Epithelial cell of proximal tubule (primary cell): ENCODE measurements at regions not wholly inside any gene's neighbourhood (a gene's known extent, or its start where the extent isn't known, plus 50 kb on each side); places are given as distances from the start of the nearest gene placed in this dataset.

Experiments
- DNase-seq: peaks from one replicate; pipeline ENCODE4 v3.0.0-alpha.2; 2011; ENCODE audit warnings: low read depth
- H3K4me3 ChIP-seq: 2 replicates; pipeline ENCODE4 v1.5.1; 2011; ENCODE audit warnings: low read depth, mild to moderate bottlenecking, low read length
- TF ChIP-seq, protein P1 (sequence below): conservative IDR thresholded peaks from 2 replicates; pipeline ENCODE4 v1.5.1; 2012; ENCODE audit warnings: low read depth, mild to moderate bottlenecking, low read length

DNA sequence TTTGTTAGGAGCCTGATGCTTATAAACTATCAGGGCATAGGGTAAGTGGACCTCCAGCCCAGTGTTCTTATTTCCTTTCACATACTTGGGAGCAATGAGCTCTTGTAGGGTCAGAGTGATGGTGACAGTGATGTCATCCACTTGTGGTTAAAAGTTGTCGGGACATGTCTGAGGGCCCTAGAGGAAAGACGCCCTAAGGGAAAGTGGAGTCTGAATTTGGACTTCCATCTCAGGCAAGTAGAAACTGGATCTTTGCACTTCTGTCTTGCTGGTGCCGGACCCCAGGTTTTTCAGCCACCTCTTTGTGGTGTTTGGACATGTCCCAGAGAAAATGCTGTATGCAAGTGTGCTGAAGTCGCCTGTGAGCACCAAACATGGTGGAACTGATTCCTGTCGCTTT lies 900.5 kb downstream of the C6orf118 start:
- no peak for DNase-seq
- no peak overlapping the region for H3K4me3 ChIP-seq
- TF ChIP-seq, protein P1, sequence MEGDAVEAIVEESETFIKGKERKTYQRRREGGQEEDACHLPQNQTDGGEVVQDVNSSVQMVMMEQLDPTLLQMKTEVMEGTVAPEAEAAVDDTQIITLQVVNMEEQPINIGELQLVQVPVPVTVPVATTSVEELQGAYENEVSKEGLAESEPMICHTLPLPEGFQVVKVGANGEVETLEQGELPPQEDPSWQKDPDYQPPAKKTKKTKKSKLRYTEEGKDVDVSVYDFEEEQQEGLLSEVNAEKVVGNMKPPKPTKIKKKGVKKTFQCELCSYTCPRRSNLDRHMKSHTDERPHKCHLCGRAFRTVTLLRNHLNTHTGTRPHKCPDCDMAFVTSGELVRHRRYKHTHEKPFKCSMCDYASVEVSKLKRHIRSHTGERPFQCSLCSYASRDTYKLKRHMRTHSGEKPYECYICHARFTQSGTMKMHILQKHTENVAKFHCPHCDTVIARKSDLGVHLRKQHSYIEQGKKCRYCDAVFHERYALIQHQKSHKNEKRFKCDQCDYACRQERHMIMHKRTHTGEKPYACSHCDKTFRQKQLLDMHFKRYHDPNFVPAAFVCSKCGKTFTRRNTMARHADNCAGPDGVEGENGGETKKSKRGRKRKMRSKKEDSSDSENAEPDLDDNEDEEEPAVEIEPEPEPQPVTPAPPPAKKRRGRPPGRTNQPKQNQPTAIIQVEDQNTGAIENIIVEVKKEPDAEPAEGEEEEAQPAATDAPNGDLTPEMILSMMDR, result no peak

DNA sequence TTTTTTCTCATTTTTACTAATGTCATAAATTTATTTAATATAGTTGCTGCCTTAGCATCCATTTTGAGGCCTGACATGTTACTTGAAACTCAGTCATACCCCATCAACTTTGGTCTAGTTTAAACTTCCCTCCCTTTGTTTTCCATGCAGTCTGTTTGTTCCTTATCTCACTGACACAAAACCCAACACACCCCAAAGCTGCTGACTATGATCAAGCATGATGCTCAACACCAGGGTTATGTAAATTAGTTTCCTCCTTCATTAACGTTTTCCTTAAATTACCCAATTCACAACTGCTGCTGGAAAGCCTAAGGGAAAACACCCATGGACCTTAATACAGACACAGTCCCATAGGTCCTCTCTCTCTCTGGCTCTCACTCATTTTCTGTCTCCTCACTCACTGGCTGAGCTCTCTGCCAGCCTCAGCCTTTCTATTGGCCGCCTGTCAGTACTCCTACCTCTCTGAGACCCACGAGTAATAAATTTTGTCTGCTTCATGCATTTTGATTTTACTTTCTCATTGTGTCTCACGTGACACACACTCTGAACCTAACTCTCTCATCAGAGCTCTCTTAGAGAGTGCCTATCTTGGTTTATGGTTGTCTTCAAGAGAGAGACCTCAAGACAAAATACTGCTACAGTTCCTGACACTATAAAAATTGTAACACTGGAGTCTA lies 904.5 kb downstream of the C6orf118 start:
- H3K4me3 ChIP-seq, result no peak overlapping the region
- TF ChIP-seq, protein P1, result no peak
- DNase-seq, result no peak

DNA sequence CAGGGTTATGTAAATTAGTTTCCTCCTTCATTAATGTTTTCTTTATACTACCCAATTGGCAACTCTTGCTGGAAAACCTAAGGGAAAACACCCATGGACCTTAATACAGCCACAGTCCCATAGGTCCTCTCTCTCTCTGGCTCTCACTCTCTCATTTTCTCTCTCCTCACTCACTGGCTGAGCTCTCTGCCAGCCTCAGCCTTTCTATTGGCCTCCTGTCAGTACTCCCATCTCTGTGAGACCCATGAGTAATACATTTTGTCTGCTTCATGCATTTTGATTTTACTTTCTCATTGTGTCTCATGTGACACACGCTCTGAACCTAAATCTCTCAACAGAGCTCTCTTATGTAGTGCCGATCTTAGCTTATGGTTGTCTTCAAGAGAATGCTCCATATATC lies 907.5 kb downstream of the C6orf118 start:
- TF ChIP-seq, protein P1, result no peak
- no peak overlapping the region for H3K4me3 ChIP-seq
- no peak for DNase-seq

DNA sequence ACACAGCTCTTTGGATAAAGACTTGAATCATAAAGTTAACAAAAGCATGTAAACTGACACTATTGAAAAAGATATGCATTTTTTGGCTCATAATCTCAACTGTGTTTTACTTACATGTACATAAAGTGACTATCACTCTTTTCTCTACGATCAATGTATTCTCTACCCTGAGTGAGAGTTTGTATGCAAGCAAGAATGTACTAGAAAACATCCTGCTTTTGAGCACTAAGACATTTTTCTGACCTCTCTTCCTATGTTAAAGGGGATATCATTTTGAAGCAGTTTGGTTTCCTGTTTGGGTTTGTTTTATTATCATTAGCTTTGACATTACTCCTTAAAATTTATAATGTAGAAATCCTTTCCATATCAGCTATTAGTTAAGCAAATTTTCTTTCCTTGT lies 910.8 kb downstream of the C6orf118 start:
- no peak for DNase-seq
- TF ChIP-seq, protein P1, result no peak
- H3K4me3 ChIP-seq, result no peak overlapping the region

DNA sequence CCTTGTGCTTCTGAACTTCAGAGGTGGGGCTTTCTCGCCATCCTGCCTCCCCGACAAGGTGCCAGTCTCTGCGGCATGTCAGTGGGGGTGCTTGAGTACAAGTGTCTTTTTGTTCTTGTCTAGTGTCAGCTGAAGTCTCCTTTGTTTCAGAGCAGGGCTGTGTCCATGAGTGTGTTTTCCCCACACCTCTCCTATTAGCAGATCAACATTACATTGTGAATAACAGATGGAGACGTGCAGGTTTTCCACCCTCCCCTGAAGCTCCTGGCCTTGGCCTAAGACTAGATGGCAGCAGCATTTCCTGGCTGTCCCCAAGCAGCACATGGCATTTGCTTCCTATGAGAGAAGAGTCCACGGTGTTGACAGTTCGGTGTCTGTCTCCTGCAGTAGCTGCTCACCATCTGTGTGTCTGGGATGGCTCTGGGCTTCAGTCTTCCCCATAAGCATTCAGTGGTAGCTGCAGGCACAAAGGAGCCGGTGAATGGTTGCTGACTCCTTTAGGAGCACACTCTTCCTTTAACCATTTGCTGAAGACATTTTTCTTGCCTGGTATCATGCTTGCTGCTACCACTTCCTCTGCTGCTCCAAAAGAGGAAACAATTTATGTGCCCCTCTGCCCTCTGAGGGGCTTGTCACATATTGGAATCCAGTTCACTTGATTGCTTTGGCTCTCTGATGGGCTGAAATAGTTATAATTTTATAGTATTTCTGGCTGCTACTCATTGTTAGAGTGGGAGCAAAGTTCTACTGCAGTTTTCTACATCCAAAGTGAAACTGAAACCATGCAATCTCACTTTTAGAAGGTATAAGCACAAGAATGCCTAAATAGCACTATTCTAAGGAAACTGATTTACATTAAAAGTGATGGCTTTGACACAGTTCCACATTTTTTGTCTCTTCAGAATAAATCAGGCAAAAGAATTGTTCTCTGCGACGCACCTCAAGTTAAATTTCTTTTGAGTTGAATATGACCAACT lies 913.0 kb downstream of the C6orf118 start:
- no peak for DNase-seq
- TF ChIP-seq, protein P1, result no peak
- peak overlapping the region; percentile 12 for H3K4me3 ChIP-seq

DNA sequence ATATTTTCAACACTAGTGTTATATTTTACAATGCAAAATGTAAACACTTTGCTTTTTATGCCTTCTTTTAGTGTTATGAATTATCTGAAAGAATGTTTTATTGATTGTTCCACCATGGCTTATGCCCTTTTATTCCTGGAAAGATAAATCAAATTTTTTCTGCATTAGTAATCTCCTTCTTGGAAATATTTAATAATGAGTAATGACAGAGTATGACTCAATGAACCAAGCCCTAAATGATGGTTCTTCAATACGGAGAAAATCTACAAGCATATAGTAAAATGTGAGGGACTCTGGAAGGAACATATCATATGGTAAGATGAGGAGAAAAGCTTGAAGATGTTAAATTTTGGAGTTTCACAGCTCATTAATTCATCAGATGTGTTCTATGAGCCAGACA lies 929.6 kb downstream of the C6orf118 start:
- H3K4me3 ChIP-seq, result no peak overlapping the region
- TF ChIP-seq, protein P1, result no peak
- no peak for DNase-seq
